Colon (tissue), 2 donors: ENCODE measurements at regions not wholly inside any gene's neighbourhood (a gene's known extent, or its start where the extent isn't known, plus 50 kb on each side); places are given as distances from the start of the nearest gene placed in this dataset.

Experiments used
- FAIRE-seq: peaks from 2 replicates; lab custom pipeline; 2012; peaks lifted over from hg19 to GRCh38; lab: Jason Lieb, UNC
- donor health status: control.
- donor health status: control.

GRCh38 chr7:25279705-25280104 lies 51.4 kb upstream of the NPVF start:
- no peak for FAIRE-seq

DNA sequence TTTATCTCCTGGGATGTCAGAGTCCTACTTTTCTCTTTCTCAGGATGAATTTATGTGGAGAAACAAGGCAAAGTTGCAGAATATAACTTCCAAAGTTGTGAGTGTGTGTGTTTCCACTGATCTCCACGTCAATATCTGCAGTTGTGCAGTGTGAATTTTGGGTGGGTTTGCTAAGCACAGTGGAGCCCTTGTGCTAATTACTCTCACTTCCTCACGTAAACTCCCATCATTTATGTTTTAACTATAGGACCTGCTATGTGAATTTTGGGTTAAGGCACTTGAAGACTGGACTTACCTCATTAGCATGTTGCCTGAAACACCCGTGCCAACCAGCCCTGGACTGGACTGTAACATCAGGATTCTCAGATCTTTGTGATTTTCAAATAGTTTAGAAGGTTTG lies 51.9 kb upstream of the NPVF start:
- no peak for FAIRE-seq

GRCh38 chr7:25282194-25282593 lies 53.9 kb upstream of the NPVF start:
- FAIRE-seq, result no peak

GRCh38 chr7:25286756-25287155 lies 58.5 kb upstream of the NPVF start:
- no peak for FAIRE-seq

- FAIRE-seq, result no peak
Measured at GRCh38 chr7:25287291-25287690, 59.0 kb upstream of the NPVF start.

DNA sequence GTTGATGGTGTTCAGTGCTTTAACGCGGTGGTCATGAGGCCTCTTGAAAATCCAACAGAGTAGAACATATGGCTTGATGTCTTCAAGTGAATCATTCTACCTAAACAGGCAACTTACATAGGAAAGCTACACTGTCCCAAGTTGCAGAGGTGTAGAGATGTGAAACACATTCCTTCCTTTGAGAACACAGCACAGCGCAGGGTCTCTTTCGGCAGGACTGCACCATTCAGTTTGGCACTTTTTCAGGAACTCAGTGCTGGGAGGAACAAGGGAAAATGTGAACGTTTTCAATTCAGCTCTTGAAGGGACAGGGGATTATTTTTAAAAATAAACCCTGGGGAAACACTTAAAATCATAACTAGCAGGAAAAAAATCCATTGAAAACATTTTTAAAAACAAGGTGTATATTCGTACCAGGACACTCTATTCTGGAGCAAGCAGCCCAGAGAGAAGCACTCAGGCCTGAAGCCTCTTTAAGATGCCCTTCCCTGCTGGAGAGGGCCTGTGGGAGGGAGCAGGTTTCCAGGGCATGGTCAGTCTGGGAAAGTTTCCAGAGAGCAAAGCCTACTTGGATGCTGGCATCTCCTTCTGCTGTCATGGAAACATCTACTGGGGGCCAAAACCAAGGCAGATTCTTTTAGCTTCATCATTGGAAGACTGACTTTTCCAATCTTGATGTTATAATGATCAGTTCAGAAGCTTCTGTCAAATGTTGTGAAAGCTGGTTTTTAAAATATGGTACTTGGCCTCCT lies 60.4 kb upstream of the NPVF start:
- no peak for FAIRE-seq

DNA sequence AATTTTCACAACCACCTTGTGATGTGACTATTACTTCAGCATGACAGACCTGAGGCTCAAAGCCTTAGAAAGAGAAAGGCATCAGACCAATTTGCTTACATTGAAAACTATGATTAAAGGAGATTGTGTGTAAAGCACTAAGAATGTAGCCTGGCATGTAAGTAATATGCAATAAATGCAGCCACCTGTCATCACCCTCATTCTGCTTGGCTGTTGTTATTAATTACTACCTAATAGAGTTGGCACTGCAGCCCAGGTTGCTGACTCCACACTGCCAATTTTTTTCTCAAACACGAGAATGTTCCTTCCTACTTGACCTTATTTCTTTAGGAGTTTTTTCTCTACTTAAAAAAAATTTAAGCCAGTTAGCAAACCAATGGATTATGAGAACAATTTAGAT lies 61.2 kb upstream of the NPVF start:
- no peak for FAIRE-seq

DNA sequence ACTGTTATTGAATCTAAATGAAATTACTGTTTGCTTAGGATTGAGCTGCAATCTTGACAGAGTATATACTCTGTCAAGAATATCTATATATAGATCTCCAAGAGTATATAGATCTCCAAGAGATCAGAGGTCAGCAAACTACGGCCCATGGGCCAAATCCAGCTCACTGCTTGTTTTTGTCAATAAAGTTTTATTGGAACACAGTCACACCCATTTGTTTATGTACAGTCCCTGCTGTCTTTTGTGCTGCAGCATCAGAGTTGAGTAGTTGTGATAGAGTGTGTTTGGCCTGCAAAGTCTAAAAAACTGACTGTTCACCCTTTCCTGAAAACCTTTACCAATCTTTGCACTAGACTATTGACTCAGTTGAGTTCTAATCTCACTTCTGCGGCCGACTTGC lies 66.3 kb upstream of the NPVF start:
- FAIRE-seq, result no peak

GRCh38 chr7:25295387-25295786 lies 67.1 kb upstream of the NPVF start:
- FAIRE-seq, result no peak

- FAIRE-seq, result no peak
Measured at GRCh38 chr7:25296086-25296485, 67.8 kb upstream of the NPVF start.

DNA sequence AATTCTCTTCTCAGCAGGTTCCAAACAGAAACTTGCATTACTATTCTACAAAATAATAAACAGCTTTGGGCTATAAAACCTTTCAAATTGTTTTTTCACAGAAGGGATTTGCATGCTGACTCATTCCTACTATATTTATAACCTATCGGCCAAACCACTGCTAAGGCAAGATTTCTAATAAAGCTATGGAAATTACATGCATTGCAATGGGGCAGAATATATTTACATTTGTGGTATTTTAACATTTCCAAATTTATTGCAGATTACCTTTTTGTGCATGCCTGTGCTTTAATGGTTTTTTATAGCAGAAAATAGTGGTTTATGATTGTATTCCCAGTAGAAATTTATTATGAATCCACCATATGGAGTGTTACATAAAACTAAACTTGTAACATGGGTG lies 69.0 kb upstream of the NPVF start:
- no peak for FAIRE-seq

GRCh38 chr7:25303281-25304181 lies 75.2 kb upstream of the NPVF start:
- no peak for FAIRE-seq

GRCh38 chr7:25304691-25305090 lies 76.4 kb upstream of the NPVF start:
- no peak for FAIRE-seq

DNA sequence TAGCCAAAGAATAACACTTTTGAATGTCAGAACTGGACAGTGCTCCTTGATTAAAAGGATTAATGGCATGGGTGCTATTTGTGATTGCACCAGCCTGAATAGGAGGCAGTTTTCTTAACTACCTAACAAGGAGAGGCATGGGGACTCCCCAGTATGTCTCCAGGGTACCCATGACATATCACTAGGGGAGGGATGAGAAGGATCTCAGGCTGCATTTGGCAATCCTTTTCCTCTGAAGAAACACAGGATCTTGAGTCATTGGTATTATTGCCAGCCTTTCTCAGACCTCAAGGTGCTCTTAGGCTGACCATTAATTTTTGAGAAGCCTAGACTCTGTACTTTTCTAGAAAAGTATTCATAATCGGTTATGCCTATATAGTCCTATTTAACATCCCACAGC lies 77.5 kb upstream of the NPVF start:
- FAIRE-seq, result no peak

DNA sequence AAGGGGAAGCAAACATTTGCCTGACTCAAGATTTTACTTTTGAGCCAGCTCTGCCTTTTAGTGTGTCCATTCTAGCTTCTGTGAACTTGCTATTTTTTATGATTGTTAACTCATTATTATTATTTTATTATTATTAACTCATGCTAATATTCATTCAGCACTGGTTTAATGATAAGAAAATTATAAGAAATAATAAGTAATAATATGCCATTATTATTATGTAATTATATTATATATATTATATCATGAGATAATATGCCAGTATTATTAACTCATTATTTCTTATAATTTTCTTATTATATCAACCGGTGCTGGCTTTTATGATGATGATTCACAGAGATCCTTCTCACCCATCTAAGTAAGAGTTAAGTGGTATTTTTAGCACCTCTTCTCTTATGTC lies 79.3 kb upstream of the NPVF start:
- peak; percentile 68 for FAIRE-seq

DNA sequence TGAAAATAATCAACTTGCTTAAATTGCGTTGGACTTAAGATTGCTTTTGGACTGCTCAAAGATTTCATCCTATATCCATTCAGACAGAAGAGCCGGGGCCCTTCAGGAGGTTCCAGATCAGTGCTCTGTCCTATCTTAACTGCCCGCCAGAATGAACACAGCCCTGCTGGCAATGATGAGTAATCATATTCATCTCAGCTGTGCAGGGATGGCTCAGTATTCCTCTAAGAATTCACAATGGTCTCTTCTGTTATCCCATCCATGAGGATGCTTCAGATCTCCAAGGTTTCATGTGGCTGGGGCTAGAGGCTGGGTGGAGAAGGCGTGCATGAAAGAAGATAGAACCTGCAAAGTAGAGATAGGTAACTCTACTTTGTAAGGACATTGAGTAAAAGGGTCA lies 80.0 kb upstream of the NPVF start:
- FAIRE-seq, result no peak

DNA sequence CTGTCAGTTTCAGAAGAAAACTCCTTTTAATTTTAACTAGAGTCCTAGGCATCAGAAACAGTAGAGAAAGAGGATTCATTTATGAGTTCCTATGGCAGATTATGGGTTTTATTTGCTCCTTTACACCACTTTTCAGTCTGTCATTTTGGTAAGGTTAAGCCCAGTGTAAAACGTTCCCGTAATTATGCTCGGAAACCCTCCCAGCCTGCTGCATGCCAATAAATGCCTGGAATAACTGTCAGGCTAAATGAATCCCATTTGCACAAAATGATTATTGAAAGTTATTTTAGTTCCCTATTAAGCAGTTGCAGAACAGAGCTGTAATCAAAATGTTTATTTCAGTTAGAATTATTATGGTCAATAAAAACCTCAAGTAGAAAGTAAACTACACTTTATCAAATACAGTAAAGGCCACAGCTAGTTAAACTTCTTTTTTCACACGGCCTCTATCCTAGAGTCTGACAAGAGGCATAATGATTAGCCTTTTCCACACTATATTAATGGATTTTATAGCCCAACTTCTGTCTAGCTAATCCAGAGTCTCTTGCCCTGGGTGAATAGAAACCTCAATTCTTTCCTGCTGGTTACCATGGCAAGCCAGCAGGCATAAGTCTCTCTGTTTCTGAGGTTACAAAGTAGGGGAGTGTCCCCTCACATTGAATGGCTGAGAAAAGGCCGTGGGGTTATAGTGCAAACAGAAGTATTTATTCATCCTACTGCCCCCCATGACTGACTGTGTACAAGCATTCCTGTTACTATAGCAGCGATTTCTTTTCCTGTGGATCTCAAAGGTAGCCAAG lies 80.8 kb upstream of the NPVF start:
- FAIRE-seq, result no peak

DNA sequence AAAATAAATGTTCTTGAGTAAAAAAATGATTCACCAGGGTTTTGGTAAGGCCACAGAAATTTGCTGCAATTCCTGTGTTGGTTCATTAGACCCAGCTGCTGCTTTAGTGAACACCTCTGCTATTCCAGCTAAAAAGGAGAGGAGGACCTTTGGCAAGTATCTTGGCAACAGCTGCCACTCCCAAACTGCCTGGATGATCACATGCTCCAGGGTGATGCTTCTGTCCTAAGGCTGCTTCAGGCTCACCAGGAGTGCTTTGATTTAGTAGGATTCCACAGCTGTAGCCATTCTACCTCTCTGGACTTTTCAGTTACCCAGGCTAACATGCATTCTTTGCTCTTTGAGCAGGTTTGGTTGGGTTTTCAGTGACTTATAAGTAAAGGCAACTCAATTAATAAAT lies 82.6 kb upstream of the NPVF start:
- no peak for FAIRE-seq

DNA sequence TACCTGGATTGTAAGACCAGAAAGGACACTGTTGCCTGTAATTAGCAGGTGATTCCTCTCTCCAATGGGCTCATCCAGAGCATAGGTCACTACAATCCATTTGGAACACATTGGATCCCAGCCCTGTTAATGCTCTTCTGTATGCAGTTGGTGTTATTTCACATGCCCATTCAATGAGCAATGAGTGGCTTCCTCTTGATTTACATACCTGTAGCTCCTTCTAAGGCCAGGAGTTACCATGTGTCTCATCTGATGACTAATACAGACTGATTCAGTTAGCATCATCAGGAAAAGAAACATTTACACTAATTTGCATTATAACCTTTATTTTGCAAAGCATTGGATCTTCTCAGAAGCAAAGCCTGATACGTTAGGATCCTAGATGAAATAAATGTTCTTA lies 83.1 kb upstream of the NPVF start:
- no peak for FAIRE-seq

- FAIRE-seq, result no peak
Measured at GRCh38 chr7:25312968-25313367, 84.7 kb upstream of the NPVF start.

DNA sequence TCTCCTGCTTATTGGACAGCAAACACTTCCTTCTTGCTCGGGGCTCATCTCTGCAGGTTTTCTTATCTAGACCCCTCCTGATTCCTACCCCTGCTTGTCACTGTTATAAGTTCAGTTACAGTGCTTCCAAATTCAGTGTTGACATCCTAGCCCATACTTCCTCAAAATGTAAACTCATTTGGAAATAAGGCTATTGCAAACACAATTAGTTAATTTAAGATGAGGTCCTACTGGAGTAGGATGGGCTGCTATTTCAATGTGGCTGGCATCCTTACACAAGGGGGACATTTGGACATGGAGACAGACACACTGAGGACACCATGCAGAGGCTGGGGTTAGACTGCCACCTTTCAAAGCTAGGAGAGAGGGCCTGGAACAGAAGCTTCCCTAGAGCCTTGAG lies 85.2 kb upstream of the NPVF start:
- no peak for FAIRE-seq

GRCh38 chr7:25314094-25314730 lies 85.9 kb upstream of the NPVF start:
- FAIRE-seq, result no peak
